HEK293 (cell line): ENCODE measurements at regions not wholly inside any gene's neighbourhood (a gene's known extent, or its start where the extent isn't known, plus 50 kb on each side); places are given as distances from the start of the nearest gene placed in this dataset.

ENCODE experiments used
- CTCF ChIA-PET: fragments of 350-600 bp; formaldehyde crosslinking; extraction: SDS; loops from one replicate; lab custom pipeline; 2021; ENCODE audit warnings: antibody characterized with exemption; lab: Yijun Ruan, JAX
- POLR2A ChIA-PET: fragments of 300-600 bp; formaldehyde crosslinking; extraction: SDS; loops from one replicate; lab custom pipeline; 2020; ENCODE audit warnings: antibody characterized with exemption, inconsistent platforms; lab: Yijun Ruan, JAX
- H3K27ac ChIP-seq: fragments of 200-500 bp; sonication (Bioruptor generic); 2 replicates; pipeline ENCODE4 v1.5.1; 2014; ENCODE audit warnings: low read depth, low read length, control low read depth, inconsistent platforms; ENCODE audit errors: extremely low read depth
- H3K36me3 ChIP-seq, 2 experiments: fragments of 200-500 bp in 1 of 2; sonication (Bioruptor generic) in 1 of 2; 1 replicate in 1 of 2; 2 replicates in 1 of 2; pipeline ENCODE4 v1.5.1; 2014 to 2017; ENCODE audit warnings: inconsistent platforms in 2 of 2, low read length in 2 of 2; ENCODE audit not compliant: control insufficient read depth in 2 of 2, insufficient read depth in 1 of 2
- H3K4me1 ChIP-seq: fragments of 200-500 bp; sonication (Bioruptor generic); 2 replicates; pipeline ENCODE4 v1.5.1; 2014; ENCODE audit warnings: mild to moderate bottlenecking, low read length, inconsistent platforms; ENCODE audit not compliant: control insufficient read depth, insufficient read depth
- H3K4me3 ChIP-seq: 2 replicates; pipeline ENCODE4 v1.5.1; 2011; ENCODE audit warnings: low read depth, mild to moderate bottlenecking, control low read depth, low read length, moderate library complexity
- H3K9me3 ChIP-seq: fragments of 200-500 bp; sonication (Bioruptor generic); 2 replicates; pipeline ENCODE4 v1.5.1; 2014; ENCODE audit warnings: low read depth, low read length, inconsistent platforms; ENCODE audit not compliant: control insufficient read depth, insufficient read depth
- BCL6B ChIP-seq: fragments of 450-650 bp; formaldehyde crosslinking; IDR thresholded peaks from 2 replicates; pipeline ENCODE4 v1.5.1; 2017; ENCODE audit warnings: missing biosample characterization, missing genetic modification characterization
- GFI1B ChIP-seq: fragments of 450-650 bp; formaldehyde crosslinking; IDR thresholded peaks from 2 replicates; pipeline ENCODE4 v1.5.1; 2016; ENCODE audit warnings: missing biosample characterization, missing genetic modification characterization
- GLI4 ChIP-seq: fragments of 450-650 bp; formaldehyde crosslinking; IDR thresholded peaks from 2 replicates; pipeline ENCODE4 v1.5.1; 2016; ENCODE audit warnings: missing biosample characterization, missing genetic modification characterization
- MZF1 ChIP-seq: fragments of 450-650 bp; formaldehyde crosslinking; IDR thresholded peaks from 2 replicates; pipeline ENCODE4 v1.5.1; 2017; ENCODE audit warnings: missing biosample characterization, missing genetic modification characterization, borderline replicate concordance
- PATZ1 ChIP-seq: fragments of 450-650 bp; formaldehyde crosslinking; IDR thresholded peaks from 2 replicates; pipeline ENCODE4 v1.5.1; 2016; ENCODE audit warnings: missing biosample characterization, missing genetic modification characterization
- SP3 ChIP-seq: fragments of 450-650 bp; formaldehyde crosslinking; IDR thresholded peaks from 2 replicates; pipeline ENCODE4 v1.5.1; 2016; ENCODE audit warnings: missing biosample characterization, missing genetic modification characterization
- TRIM28 ChIP-seq: IDR thresholded peaks from 2 replicates; pipeline ENCODE4 v1.6.1; 2011; ENCODE audit warnings: low read length, control low read depth, borderline replicate concordance
- WT1 ChIP-seq: fragments of 450-650 bp; formaldehyde crosslinking; IDR thresholded peaks from 2 replicates; pipeline ENCODE4 v1.5.1; 2016; ENCODE audit warnings: missing biosample characterization, missing genetic modification characterization
- ZBTB8A ChIP-seq: fragments of 450-650 bp; formaldehyde crosslinking; IDR thresholded peaks from 2 replicates; pipeline ENCODE4 v1.5.1; 2016; ENCODE audit warnings: missing biosample characterization, missing genetic modification characterization
- ZFHX2 ChIP-seq: fragments of 450-650 bp; formaldehyde crosslinking; conservative IDR thresholded peaks from 2 replicates; pipeline ENCODE4 v1.5.1; 2016; ENCODE audit warnings: missing biosample characterization, missing genetic modification characterization
- ZFP37 ChIP-seq: fragments of 450-650 bp; formaldehyde crosslinking; IDR thresholded peaks from 2 replicates; pipeline ENCODE4 v1.5.1; 2016; ENCODE audit warnings: missing biosample characterization, missing genetic modification characterization
- ZFP41 ChIP-seq: fragments of 450-650 bp; formaldehyde crosslinking; IDR thresholded peaks from 2 replicates; pipeline ENCODE4 v1.5.1; 2016; ENCODE audit warnings: missing biosample characterization, missing genetic modification characterization, borderline replicate concordance
- ZIC2 ChIP-seq: fragments of 450-650 bp; formaldehyde crosslinking; IDR thresholded peaks from 2 replicates; pipeline ENCODE4 v1.5.1; 2016; ENCODE audit warnings: missing biosample characterization, missing genetic modification characterization
- ZNF121 ChIP-seq: fragments of 450-650 bp; formaldehyde crosslinking; IDR thresholded peaks from 2 replicates; pipeline ENCODE4 v1.5.1; 2016; ENCODE audit warnings: missing biosample characterization, missing genetic modification characterization
- ZNF138 ChIP-seq: fragments of 450-650 bp; formaldehyde crosslinking; IDR thresholded peaks from 2 replicates; pipeline ENCODE4 v1.5.1; 2016; ENCODE audit warnings: missing biosample characterization, missing genetic modification characterization, borderline replicate concordance
- ZNF175 ChIP-seq: fragments of 450-650 bp; formaldehyde crosslinking; IDR thresholded peaks from 2 replicates; pipeline ENCODE4 v1.5.1; 2016; ENCODE audit warnings: missing biosample characterization, missing genetic modification characterization
- ZNF366 ChIP-seq: fragments of 450-650 bp; formaldehyde crosslinking; conservative IDR thresholded peaks from 2 replicates; pipeline ENCODE4 v1.5.1; 2016; ENCODE audit warnings: missing biosample characterization, missing genetic modification characterization
- ZNF423 ChIP-seq: fragments of 450-650 bp; formaldehyde crosslinking; IDR thresholded peaks from 2 replicates; pipeline ENCODE4 v1.5.1; 2016; ENCODE audit warnings: missing biosample characterization, missing genetic modification characterization
- ZNF473 ChIP-seq: fragments of 450-650 bp; formaldehyde crosslinking; IDR thresholded peaks from 2 replicates; pipeline ENCODE4 v1.5.1; 2017; ENCODE audit warnings: missing biosample characterization, missing genetic modification characterization
- ZNF48 ChIP-seq: fragments of 450-650 bp; formaldehyde crosslinking; IDR thresholded peaks from 2 replicates; pipeline ENCODE4 v1.5.1; 2016; ENCODE audit warnings: missing biosample characterization, missing genetic modification characterization
- ZNF488 ChIP-seq: fragments of 450-650 bp; formaldehyde crosslinking; IDR thresholded peaks from 2 replicates; pipeline ENCODE4 v1.5.1; 2016; ENCODE audit warnings: missing biosample characterization, missing genetic modification characterization
- ZNF529 ChIP-seq: fragments of 450-650 bp; formaldehyde crosslinking; IDR thresholded peaks from 2 replicates; pipeline ENCODE4 v1.5.1; 2017; ENCODE audit warnings: missing genetic modification characterization, missing biosample characterization; ENCODE audit not compliant: insufficient replicate concordance
- ZNF548 ChIP-seq: fragments of 450-650 bp; formaldehyde crosslinking; IDR thresholded peaks from 2 replicates; pipeline ENCODE4 v1.5.1; 2016; ENCODE audit warnings: missing biosample characterization, missing genetic modification characterization
- ZNF555 ChIP-seq: fragments of 450-650 bp; formaldehyde crosslinking; conservative IDR thresholded peaks from 2 replicates; pipeline ENCODE4 v1.5.1; 2017; ENCODE audit warnings: missing biosample characterization, mild to moderate bottlenecking, missing genetic modification characterization, inconsistent platforms
- ZNF558 ChIP-seq: fragments of 450-650 bp; formaldehyde crosslinking; IDR thresholded peaks from 2 replicates; pipeline ENCODE4 v1.5.1; 2016; ENCODE audit warnings: missing biosample characterization, missing genetic modification characterization
- ZNF585B ChIP-seq: fragments of 450-650 bp; formaldehyde crosslinking; IDR thresholded peaks from 2 replicates; pipeline ENCODE4 v1.5.1; 2016; ENCODE audit warnings: missing biosample characterization, missing genetic modification characterization
- ZNF623 ChIP-seq: fragments of 450-650 bp; formaldehyde crosslinking; IDR thresholded peaks from 2 replicates; pipeline ENCODE4 v1.5.1; 2016; ENCODE audit warnings: missing biosample characterization, missing genetic modification characterization
- ZNF658 ChIP-seq: fragments of 450-650 bp; formaldehyde crosslinking; IDR thresholded peaks from 2 replicates; pipeline ENCODE4; 2016; ENCODE audit warnings: missing biosample characterization, missing genetic modification characterization
- ZNF776 ChIP-seq: fragments of 450-650 bp; formaldehyde crosslinking; IDR thresholded peaks from 2 replicates; pipeline ENCODE4 v1.5.0; 2017; ENCODE audit warnings: missing biosample characterization, missing genetic modification characterization, borderline replicate concordance

GRCh38 chr20:52405986-52406385, 214.4 kb upstream of the ZFP64 start:
- CTCF ChIA-PET: no interaction called here
- POLR2A ChIA-PET: no interaction called here
- Histone ChIP-seq H3K4me1 (no peaks in the 10 kb centered on the region), H3K27ac (no peak overlapping the region), H3K36me3 (no peaks in the 10 kb centered on the region), H3K4me3 (no peak overlapping the region), H3K9me3 (no peaks in the 10 kb centered on the region)
- TF ChIP-seq ZNF776 (tag by site-specific recombination) (no peak), ZNF658 (tag by site-specific recombination) (no peak), ZNF175 (tag by site-specific recombination) (no peak), ZNF48 (no peak), ZFP41 (tag by site-specific recombination) (no peak)

- TF ChIP-seq SP3 (tag by site-specific recombination) (no peak), ZNF138 (tag by site-specific recombination) (no peak), ZNF366 (tag by site-specific recombination) (no peak), PATZ1 (tag by site-specific recombination) (no peak), ZNF529 (tag by site-specific recombination) (no peak), ZNF548 (tag by site-specific recombination) (no peak)
- TF ChIP-seq, all 188 proteins: peak for 0
- H3K4me3 ChIP-seq: no peak overlapping the region
- H3K27ac ChIP-seq: no peak overlapping the region
- no peaks in the 10 kb centered on the region for H3K4me1 ChIP-seq
- CTCF ChIA-PET: interaction anchor here (0.6 kb wide), 1 partner anchor 160 kb away, joined by 3 read pairs; no protein-coding TSS in a partner anchor
- no peaks in the 10 kb centered on the region for H3K9me3 ChIP-seq
- POLR2A ChIA-PET: no interaction called here
- no peaks in the 10 kb centered on the region for H3K36me3 ChIP-seq
Measured at GRCh38 chr20:52405417-52405816, 213.8 kb upstream of the ZFP64 start.

GRCh38 chr20:52404671-52405070, 213.1 kb upstream of the ZFP64 start:
- CTCF ChIA-PET: interaction anchor here (0.6 kb wide), 1 partner anchor 160 kb away, joined by 3 read pairs; no protein-coding TSS in a partner anchor
- H3K4me1 ChIP-seq: no peaks in the 10 kb centered on the region
- TF ChIP-seq ZNF488 (tag by site-specific recombination): no peak
- TF ChIP-seq ZNF121 (tag by site-specific recombination): no peak
- TF ChIP-seq ZNF555: no peak
- TF ChIP-seq ZNF558 (tag by site-specific recombination): no peak
- no peak for TF ChIP-seq ZBTB8A (tag by site-specific recombination)
- TF ChIP-seq ZNF585B (tag by site-specific recombination): no peak
- TF ChIP-seq GLI4 (tag by site-specific recombination): no peak
- TF ChIP-seq ZFP37 (tag by site-specific recombination): no peak
- TF ChIP-seq WT1 (tag by site-specific recombination): no peak
- TF ChIP-seq BCL6B (tag by site-specific recombination): no peak
- no peak for TF ChIP-seq ZIC2
- no peak for TF ChIP-seq ZFHX2 (tag by site-specific recombination)
- TF ChIP-seq GFI1B (tag by site-specific recombination): no peak
- TF ChIP-seq MZF1: no peak
- no peak for TF ChIP-seq ZNF423 (tag by site-specific recombination)
- TF ChIP-seq ZNF473 (tag by site-specific recombination): no peak
- no peak for TF ChIP-seq TRIM28
- no peak for TF ChIP-seq ZNF623 (tag by site-specific recombination)

More at GRCh38 chr20:52404671-52405070, 213.1 kb upstream of the ZFP64 start:
- Histone ChIP-seq H3K4me3 (no peak overlapping the region), H3K36me3 (no peaks in the 10 kb centered on the region), H3K27ac (no peak overlapping the region), H3K9me3 (no peaks in the 10 kb centered on the region)
- POLR2A ChIA-PET: no interaction called here
